ENCODE measurements at regions not wholly inside any gene's neighbourhood (a gene's known extent, or its start where the extent isn't known, plus 50 kb on each side); places are given as distances from the start of the nearest gene placed in this dataset.

DNA sequence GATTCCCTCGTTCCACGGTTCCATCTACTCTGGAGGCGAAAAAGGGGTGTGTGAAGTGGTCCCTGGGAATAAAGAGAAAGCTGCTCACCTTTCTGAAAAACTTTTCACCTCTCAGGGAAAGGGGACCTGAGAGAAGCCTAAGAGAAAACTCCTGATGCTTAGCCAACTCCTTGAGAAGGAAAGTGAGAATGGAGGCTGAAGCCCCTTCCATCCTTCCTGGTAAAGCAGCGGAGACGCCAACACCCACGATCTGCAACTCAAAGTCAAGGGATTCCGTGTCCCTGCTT, 110.0 kb downstream of the ARF6 start:
- TF ChIP-seq FOXK1 (CRISPR knock-in tag; IDR thresholded peaks at IDR 0.05) = no peak
- TF ChIP-seq, protein P1, sequence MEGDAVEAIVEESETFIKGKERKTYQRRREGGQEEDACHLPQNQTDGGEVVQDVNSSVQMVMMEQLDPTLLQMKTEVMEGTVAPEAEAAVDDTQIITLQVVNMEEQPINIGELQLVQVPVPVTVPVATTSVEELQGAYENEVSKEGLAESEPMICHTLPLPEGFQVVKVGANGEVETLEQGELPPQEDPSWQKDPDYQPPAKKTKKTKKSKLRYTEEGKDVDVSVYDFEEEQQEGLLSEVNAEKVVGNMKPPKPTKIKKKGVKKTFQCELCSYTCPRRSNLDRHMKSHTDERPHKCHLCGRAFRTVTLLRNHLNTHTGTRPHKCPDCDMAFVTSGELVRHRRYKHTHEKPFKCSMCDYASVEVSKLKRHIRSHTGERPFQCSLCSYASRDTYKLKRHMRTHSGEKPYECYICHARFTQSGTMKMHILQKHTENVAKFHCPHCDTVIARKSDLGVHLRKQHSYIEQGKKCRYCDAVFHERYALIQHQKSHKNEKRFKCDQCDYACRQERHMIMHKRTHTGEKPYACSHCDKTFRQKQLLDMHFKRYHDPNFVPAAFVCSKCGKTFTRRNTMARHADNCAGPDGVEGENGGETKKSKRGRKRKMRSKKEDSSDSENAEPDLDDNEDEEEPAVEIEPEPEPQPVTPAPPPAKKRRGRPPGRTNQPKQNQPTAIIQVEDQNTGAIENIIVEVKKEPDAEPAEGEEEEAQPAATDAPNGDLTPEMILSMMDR (IDR thresholded peaks at IDR 0.05) = no peak
- TF ChIP-seq, protein P2, sequence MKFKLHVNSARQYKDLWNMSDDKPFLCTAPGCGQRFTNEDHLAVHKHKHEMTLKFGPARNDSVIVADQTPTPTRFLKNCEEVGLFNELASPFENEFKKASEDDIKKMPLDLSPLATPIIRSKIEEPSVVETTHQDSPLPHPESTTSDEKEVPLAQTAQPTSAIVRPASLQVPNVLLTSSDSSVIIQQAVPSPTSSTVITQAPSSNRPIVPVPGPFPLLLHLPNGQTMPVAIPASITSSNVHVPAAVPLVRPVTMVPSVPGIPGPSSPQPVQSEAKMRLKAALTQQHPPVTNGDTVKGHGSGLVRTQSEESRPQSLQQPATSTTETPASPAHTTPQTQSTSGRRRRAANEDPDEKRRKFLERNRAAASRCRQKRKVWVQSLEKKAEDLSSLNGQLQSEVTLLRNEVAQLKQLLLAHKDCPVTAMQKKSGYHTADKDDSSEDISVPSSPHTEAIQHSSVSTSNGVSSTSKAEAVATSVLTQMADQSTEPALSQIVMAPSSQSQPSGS (CRISPR knock-in tag; IDR thresholded peaks at IDR 0.05; ENCODE audit: borderline replicate concordance, low read depth) = no peak
- no peak for TF ChIP-seq MXD4 (CRISPR knock-in tag; IDR thresholded peaks at IDR 0.05; ENCODE audit: borderline replicate concordance)
- no peak for TF ChIP-seq NFYB (CRISPR knock-in tag; conservative IDR thresholded peaks at IDR 0.05; ENCODE audit: low read depth)
- no peak for TF ChIP-seq JUN (CRISPR knock-in tag; IDR thresholded peaks at IDR 0.05)
- TF ChIP-seq CREB1 (CRISPR knock-in tag; IDR thresholded peaks at IDR 0.05) = no peak
- TF ChIP-seq TCF7 (CRISPR knock-in tag; IDR thresholded peaks at IDR 0.05; ENCODE audit: low read depth) = no peak
- no peak for TF ChIP-seq TEAD4 (CRISPR knock-in tag; IDR thresholded peaks at IDR 0.05)
- TF ChIP-seq CBFB (CRISPR knock-in tag; IDR thresholded peaks at IDR 0.05; ENCODE audit: low read depth) = no peak
